MM.1S (cell line): ENCODE measurements at regions not wholly inside any gene's neighbourhood (a gene's known extent, or its start where the extent isn't known, plus 50 kb on each side); places are given as distances from the start of the nearest gene placed in this dataset.

ENCODE experiments used
- DNase-seq: peaks from one replicate; pipeline ENCODE4 v3.0.0-alpha.2; 2015
- H2AFZ ChIP-seq: fragments of 300-600 bp; sonication (generic); 2 replicates; pipeline ENCODE4 v1.6.0; 2016; ENCODE audit warnings: antibody characterized with exemption, low read length
- H3F3A ChIP-seq: fragments of 300-600 bp; sonication (generic); 2 replicates; pipeline ENCODE4 v1.6.1; 2016; ENCODE audit warnings: mild to moderate bottlenecking, antibody characterized with exemption, low read length, moderate library complexity, mixed read lengths; ENCODE audit not compliant: insufficient read depth
- H3K27ac ChIP-seq: fragments of 300-600 bp; sonication (generic); 2 replicates; pipeline ENCODE4 v1.5.1; 2016; ENCODE audit warnings: mild to moderate bottlenecking, low read length
- H3K27me3 ChIP-seq: fragments of 300-600 bp; sonication (generic); replicated peaks from 2 replicates; pipeline ENCODE4 v1.6.0; 2016; ENCODE audit warnings: low read length; ENCODE audit not compliant: insufficient read depth
- H3K36me3 ChIP-seq: fragments of 300-600 bp; sonication (generic); replicated peaks from 2 replicates; pipeline ENCODE4 v1.6.1; 2016; ENCODE audit warnings: mild to moderate bottlenecking, low read length, mixed read lengths; ENCODE audit not compliant: insufficient read depth
- H3K4me1 ChIP-seq: fragments of 300-600 bp; sonication (generic); 2 replicates; pipeline ENCODE4 v1.6.1; 2016; ENCODE audit warnings: low read length, mixed read lengths
- H3K4me2 ChIP-seq: fragments of 300-600 bp; sonication (generic); 2 replicates; pipeline ENCODE4 v1.6.0; 2016; ENCODE audit warnings: low read depth, low read length
- H3K4me3 ChIP-seq: fragments of 300-600 bp; sonication (generic); 2 replicates; pipeline ENCODE4 v1.5.1; 2016; ENCODE audit warnings: low read length, mixed read lengths
- H3K79me2 ChIP-seq: fragments of 300-600 bp; sonication (generic); 2 replicates; pipeline ENCODE4 v1.6.1; 2016; ENCODE audit warnings: mixed run types, low read length, mixed read lengths
- H3K9ac ChIP-seq: fragments of 300-600 bp; sonication (generic); 2 replicates; pipeline ENCODE4 v1.6.1; 2016; ENCODE audit warnings: low read length, mixed read lengths
- H3K9me2 ChIP-seq: fragments of 300-600 bp; sonication (generic); replicated peaks from 2 replicates; pipeline ENCODE4 v1.6.1; 2016; ENCODE audit warnings: mild to moderate bottlenecking, low read length, mixed read lengths; ENCODE audit not compliant: insufficient read depth
- H3K9me3 ChIP-seq: fragments of 300-600 bp; sonication (generic); replicated peaks from 2 replicates; pipeline ENCODE4 v1.6.1; 2016; ENCODE audit warnings: mild to moderate bottlenecking, low read length, mixed read lengths; ENCODE audit not compliant: insufficient read depth
- H4K20me1 ChIP-seq: fragments of 300-600 bp; sonication (generic); 2 replicates; pipeline ENCODE4 v1.6.1; 2016; ENCODE audit warnings: mild to moderate bottlenecking, low read length, moderate library complexity, mixed read lengths; ENCODE audit not compliant: insufficient read depth
- EZH2 ChIP-seq: fragments of 300-600 bp; sonication (generic); optimal IDR thresholded peaks from 2 replicates; pipeline ENCODE3; 2017; ENCODE audit warnings: low read depth, mild to moderate bottlenecking, antibody characterized with exemption, low read length, mixed read lengths
- EZH2phosphoT487 ChIP-seq: fragments of 300-600 bp; sonication (generic); IDR thresholded peaks from 2 replicates; pipeline ENCODE4 v1.6.1; 2018; ENCODE audit warnings: antibody characterized with exemption, low read length
- TF ChIP-seq, protein P1 (sequence below): fragments of 300-600 bp; sonication (generic); IDR thresholded peaks from 2 replicates; pipeline ENCODE4 v1.5.1; 2016; ENCODE audit warnings: antibody characterized with exemption, low read length, mixed read lengths

- Histone ChIP-seq H3K9me3 (no peaks in the 10 kb centered on the region), H3K27me3 (no peaks in the 10 kb centered on the region)
Measured at GRCh38 chr12:46936042-46936441, 110.2 kb upstream of the SLC38A4 start.

GRCh38 chr12:46938071-46938678, 112.4 kb upstream of the SLC38A4 start:
- TF ChIP-seq, protein P1, sequence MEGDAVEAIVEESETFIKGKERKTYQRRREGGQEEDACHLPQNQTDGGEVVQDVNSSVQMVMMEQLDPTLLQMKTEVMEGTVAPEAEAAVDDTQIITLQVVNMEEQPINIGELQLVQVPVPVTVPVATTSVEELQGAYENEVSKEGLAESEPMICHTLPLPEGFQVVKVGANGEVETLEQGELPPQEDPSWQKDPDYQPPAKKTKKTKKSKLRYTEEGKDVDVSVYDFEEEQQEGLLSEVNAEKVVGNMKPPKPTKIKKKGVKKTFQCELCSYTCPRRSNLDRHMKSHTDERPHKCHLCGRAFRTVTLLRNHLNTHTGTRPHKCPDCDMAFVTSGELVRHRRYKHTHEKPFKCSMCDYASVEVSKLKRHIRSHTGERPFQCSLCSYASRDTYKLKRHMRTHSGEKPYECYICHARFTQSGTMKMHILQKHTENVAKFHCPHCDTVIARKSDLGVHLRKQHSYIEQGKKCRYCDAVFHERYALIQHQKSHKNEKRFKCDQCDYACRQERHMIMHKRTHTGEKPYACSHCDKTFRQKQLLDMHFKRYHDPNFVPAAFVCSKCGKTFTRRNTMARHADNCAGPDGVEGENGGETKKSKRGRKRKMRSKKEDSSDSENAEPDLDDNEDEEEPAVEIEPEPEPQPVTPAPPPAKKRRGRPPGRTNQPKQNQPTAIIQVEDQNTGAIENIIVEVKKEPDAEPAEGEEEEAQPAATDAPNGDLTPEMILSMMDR, result no peak
- no peak for TF ChIP-seq EZH2
- TF ChIP-seq EZH2phosphoT487, result no peak
- H3K36me3 ChIP-seq, result no peaks in the 10 kb centered on the region
- no peak overlapping the region for H2AFZ ChIP-seq
- H4K20me1 ChIP-seq, result no peaks in the 10 kb centered on the region
- H3K27me3 ChIP-seq, result no peaks in the 10 kb centered on the region
- H3K27ac ChIP-seq, result no peak overlapping the region
- no peak overlapping the region for H3K4me3 ChIP-seq
- DNase-seq, result no peak
- no peaks in the 10 kb centered on the region for H3K79me2 ChIP-seq
- no peaks in the 10 kb centered on the region for H3K9me3 ChIP-seq
- no peak overlapping the region for H3K4me2 ChIP-seq
- no peaks in the 10 kb centered on the region for H3F3A ChIP-seq
- H3K9ac ChIP-seq, result no peak overlapping the region
- no peaks in the 10 kb centered on the region for H3K9me2 ChIP-seq
- H3K4me1 ChIP-seq, result no peaks in the 10 kb centered on the region

More at GRCh38 chr12:46936042-46936441, 110.2 kb upstream of the SLC38A4 start:
- Histone ChIP-seq H3K4me3 (no peak overlapping the region), H3K9ac (no peak overlapping the region), H3K4me2 (no peak overlapping the region), H3K27ac (no peak overlapping the region), H3K79me2 (no peaks in the 10 kb centered on the region), H3K36me3 (no peaks in the 10 kb centered on the region), H3K9me2 (no peaks in the 10 kb centered on the region), H2AFZ (no peak overlapping the region), H3F3A (no peaks in the 10 kb centered on the region), H4K20me1 (no peaks in the 10 kb centered on the region), H3K4me1 (no peaks in the 10 kb centered on the region)
- TF ChIP-seq EZH2 (no peak), EZH2phosphoT487 (no peak)
- TF ChIP-seq, protein P1, result no peak
- DNase-seq, result no peak

DNA sequence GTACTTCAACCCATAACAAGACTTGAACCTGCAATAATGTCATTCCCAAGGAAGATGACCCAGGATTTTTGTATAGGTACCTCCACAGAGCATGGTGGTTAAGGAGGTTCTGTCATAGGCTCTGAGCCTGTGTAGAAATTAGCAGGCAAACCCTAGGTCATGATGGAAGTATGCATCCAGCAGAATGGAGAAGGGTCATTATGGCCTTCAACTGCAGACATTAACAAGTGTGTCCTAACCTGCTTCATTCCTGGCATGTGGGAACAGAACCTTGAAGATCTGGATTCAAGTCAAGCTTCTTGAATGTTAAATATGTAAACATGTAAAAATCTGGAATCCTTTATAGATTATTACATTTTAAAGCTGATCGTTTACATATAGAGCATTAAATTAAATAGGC, 116.2 kb upstream of the SLC38A4 start:
- Histone ChIP-seq H3K79me2 (no peaks in the 10 kb centered on the region), H3K9me3 (no peaks in the 10 kb centered on the region), H3K4me3 (no peak overlapping the region), H3K4me2 (no peak overlapping the region), H3K36me3 (no peaks in the 10 kb centered on the region), H3K9me2 (no peaks in the 10 kb centered on the region), H3K27ac (no peak overlapping the region), H3K27me3 (no peaks in the 10 kb centered on the region), H3K9ac (no peak overlapping the region), H4K20me1 (no peaks in the 10 kb centered on the region), H2AFZ (no peak overlapping the region), H3K4me1 (peaks cover 11% of the 10 kb centered on the region), H3F3A (no peaks in the 10 kb centered on the region)
- TF ChIP-seq, protein P1, result no peak
- TF ChIP-seq EZH2phosphoT487 (no peak), EZH2 (no peak)
- no peak for DNase-seq
